Neural cell (in vitro differentiated cells): ENCODE measurements at regions not wholly inside any gene's neighbourhood (a gene's known extent, or its start where the extent isn't known, plus 50 kb on each side); places are given as distances from the start of the nearest gene placed in this dataset.

Experiments used
- H2AFZ ChIP-seq: fragments of 200-600, 300-800 bp; sonication (generic), shearing (Covaris generic); 2 replicates; pipeline ENCODE4 v1.6.0; 2014; ENCODE audit warnings: low read depth, mild to moderate bottlenecking, antibody characterized with exemption, low read length, moderate library complexity
- H3F3A ChIP-seq: fragments of 200-600 bp; shearing (Covaris generic); 2 replicates; pipeline ENCODE4 v1.6.1; 2016; ENCODE audit warnings: mild to moderate bottlenecking, moderate library complexity, mixed read lengths, antibody characterized with exemption, low read length; ENCODE audit not compliant: insufficient read depth, poor library complexity, severe bottlenecking
- H3K27ac ChIP-seq: fragments of 200-600, 300-800 bp; sonication (generic), shearing (Covaris generic); 2 replicates; pipeline ENCODE4 v1.5.1; 2014; ENCODE audit warnings: mild to moderate bottlenecking, low read length, moderate library complexity
- H3K27me3 ChIP-seq: fragments of 300-800, 200-600 bp; sonication (generic), shearing (Covaris generic); 2 replicates; pipeline ENCODE4 v1.6.0; 2014; ENCODE audit warnings: mild to moderate bottlenecking, low read depth, low read length, moderate library complexity; ENCODE audit not compliant: insufficient read depth
- H3K36me3 ChIP-seq: fragments of 300-800, 200-600 bp; sonication (generic), shearing (Covaris generic); 2 replicates; pipeline ENCODE4 v1.5.1; 2014; ENCODE audit warnings: mild to moderate bottlenecking, antibody characterized with exemption, low read length, moderate library complexity; ENCODE audit not compliant: insufficient read depth
- H3K4me2 ChIP-seq: fragments of 300-800, 200-600 bp; sonication (generic), shearing (Covaris generic); 2 replicates; pipeline ENCODE4 v1.6.0; 2014; ENCODE audit warnings: mild to moderate bottlenecking, low read length
- H3K4me3 ChIP-seq: fragments of 300-800, 200-600 bp; sonication (generic), shearing (Covaris generic); 2 replicates; pipeline ENCODE4 v1.5.1; 2014; ENCODE audit warnings: mild to moderate bottlenecking, low read length, moderate library complexity
- H3K79me2 ChIP-seq: fragments of 200-600 bp; shearing (Covaris generic); replicated peaks from 2 replicates; pipeline ENCODE4 v1.6.0; 2014; ENCODE audit warnings: mild to moderate bottlenecking, low read length, moderate library complexity; ENCODE audit not compliant: insufficient read depth
- H3K9ac ChIP-seq: fragments of 300-800, 200-600 bp; sonication (generic), shearing (Covaris generic); 2 replicates; pipeline ENCODE4 v1.6.1; 2016; ENCODE audit warnings: mild to moderate bottlenecking, low read length, mixed read lengths
- H3K9me2 ChIP-seq: fragments of 200-600 bp; shearing (Covaris generic); 2 replicates; pipeline ENCODE4 v1.6.1; 2016; ENCODE audit warnings: mild to moderate bottlenecking, low read length, mixed read lengths; ENCODE audit not compliant: insufficient read depth
- H3K9me3 ChIP-seq: fragments of 200-600, 300-800 bp; sonication (generic), shearing (Covaris generic); 2 replicates; pipeline ENCODE4 v1.6.1; 2016; ENCODE audit warnings: mild to moderate bottlenecking, mixed run types, low read length, moderate library complexity, mixed read lengths
- H4K20me1 ChIP-seq: fragments of 200-600 bp; shearing (Covaris generic); 2 replicates; pipeline ENCODE4 v1.6.1; 2016; ENCODE audit warnings: mild to moderate bottlenecking, mixed run types; ENCODE audit not compliant: insufficient read depth
- CTCF ChIP-seq: fragments of 450-650 bp; IDR thresholded peaks from 2 replicates; pipeline ENCODE4 v1.5.1; 2014; ENCODE audit warnings: antibody characterized with exemption, mild to moderate bottlenecking, moderate library complexity; ENCODE audit not compliant: poor library complexity, severe bottlenecking
- EP300 ChIP-seq: fragments of 450-650 bp; conservative IDR thresholded peaks from 2 replicates; pipeline ENCODE4 v1.6.1; 2014; ENCODE audit warnings: antibody characterized with exemption, mild to moderate bottlenecking, moderate library complexity; ENCODE audit not compliant: poor library complexity, severe bottlenecking
- EZH2 ChIP-seq: fragments of 200-600, 300-800 bp; shearing (Covaris generic), sonication (generic); IDR thresholded peaks from 2 replicates; pipeline ENCODE4 v1.6.1; 2014; ENCODE audit warnings: antibody characterized with exemption, low read length, borderline replicate concordance, mild to moderate bottlenecking; ENCODE audit not compliant: insufficient read depth, poor library complexity, severe bottlenecking
- MXI1 ChIP-seq: fragments of 450-650 bp; conservative IDR thresholded peaks from 2 replicates; pipeline ENCODE4 v1.6.1; 2014; ENCODE audit warnings: antibody characterized with exemption, mild to moderate bottlenecking; ENCODE audit not compliant: poor library complexity, severe bottlenecking
- POLR2AphosphoS5 ChIP-seq: IDR thresholded peaks from 2 replicates; pipeline ENCODE4 v1.6.1; 2012
- RAD21 ChIP-seq: fragments of 450-650 bp; conservative IDR thresholded peaks from 2 replicates; pipeline ENCODE4 v1.6.1; 2014; ENCODE audit warnings: antibody characterized with exemption, mild to moderate bottlenecking, moderate library complexity
- REST ChIP-seq: IDR thresholded peaks from 2 replicates; pipeline ENCODE4 v1.6.1; 2012; ENCODE audit warnings: borderline replicate concordance
- SMC3 ChIP-seq: fragments of 450-650 bp; conservative IDR thresholded peaks from 2 replicates; pipeline ENCODE4 v1.6.1; 2014; ENCODE audit warnings: antibody characterized with exemption, mild to moderate bottlenecking, moderate library complexity; ENCODE audit not compliant: poor library complexity
- TAF1 ChIP-seq: IDR thresholded peaks from 2 replicates; pipeline ENCODE4 v1.6.1; 2012; ENCODE audit warnings: low read depth

DNA sequence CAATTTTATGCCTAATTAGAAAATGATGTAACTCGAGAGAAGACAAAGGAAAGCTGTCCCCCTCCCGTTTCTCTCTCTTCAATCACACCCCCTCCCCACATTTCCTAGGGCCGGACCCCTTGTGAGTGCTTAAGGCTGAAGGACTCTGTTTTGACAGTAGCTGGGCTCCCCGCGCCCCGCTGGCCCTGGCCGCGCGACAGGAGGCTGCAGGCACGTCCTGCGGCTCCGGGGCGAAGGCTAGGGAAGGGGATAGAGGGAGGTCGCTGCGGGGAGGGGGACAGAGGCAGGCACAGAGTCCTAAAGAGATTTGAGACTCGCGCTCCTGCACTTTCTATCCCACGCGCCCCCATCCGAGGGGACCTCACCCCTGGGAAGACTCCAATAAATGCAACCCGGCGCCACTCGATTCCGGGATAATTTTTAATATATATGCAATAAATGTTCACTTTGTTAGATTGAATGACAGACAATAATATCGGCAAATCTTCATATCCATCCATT lies 56.2 kb upstream of the TMEM33 start:
- Histone ChIP-seq H3K9me2 (no peaks in the 10 kb centered on the region), H3K4me3 (no peak overlapping the region), H3K9ac (no peak overlapping the region), H3K27me3 (peaks cover 100% of the 10 kb centered on the region), H3K27ac (no peak overlapping the region), H2AFZ (no peak overlapping the region), H4K20me1 (no peaks in the 10 kb centered on the region), H3F3A (no peaks in the 10 kb centered on the region), H3K36me3 (no peaks in the 10 kb centered on the region), H3K4me2 (no peak overlapping the region), H3K79me2 (no peaks in the 10 kb centered on the region), H3K9me3 (no peaks in the 10 kb centered on the region)
- TF ChIP-seq SMC3: no peak
- TF ChIP-seq EZH2: peak; percentile 46

GRCh38 chr4:41878170-41878969 lies 56.9 kb upstream of the TMEM33 start:
- Histone ChIP-seq H3K9me2 (no peaks in the 10 kb centered on the region), H3K27ac (no peak overlapping the region)

GRCh38 chr4:41877020-41877796 lies 58.0 kb upstream of the TMEM33 start:
- peaks cover 100% of the 10 kb centered on the region for H3K27me3 ChIP-seq
- no peaks in the 10 kb centered on the region for H3K36me3 ChIP-seq
- H3K79me2 ChIP-seq: no peaks in the 10 kb centered on the region
- H3K4me2 ChIP-seq: no peak overlapping the region
- no peaks in the 10 kb centered on the region for H3K9me2 ChIP-seq
- no peak overlapping the region for H3K4me3 ChIP-seq
- no peaks in the 10 kb centered on the region for H4K20me1 ChIP-seq
- no peaks in the 10 kb centered on the region for H3K9me3 ChIP-seq
- no peak overlapping the region for H3K9ac ChIP-seq
- no peak overlapping the region for H3K27ac ChIP-seq
- H2AFZ ChIP-seq: no peak overlapping the region
- TF ChIP-seq RAD21 (no peak), CTCF (no peak), EP300 (no peak), TAF1 (no peak), POLR2AphosphoS5 (no peak), SMC3 (no peak), EZH2 (no peak), MXI1 (no peak), REST (no peak)
- no peaks in the 10 kb centered on the region for H3F3A ChIP-seq

More at GRCh38 chr4:41878170-41878969, 56.9 kb upstream of the TMEM33 start:
- Histone ChIP-seq H3K4me2 (no peak overlapping the region), H3K79me2 (no peaks in the 10 kb centered on the region), H3K9me3 (no peaks in the 10 kb centered on the region), H3K36me3 (no peaks in the 10 kb centered on the region), H3K4me3 (no peak overlapping the region), H3K27me3 (peaks cover 100% of the 10 kb centered on the region), H4K20me1 (no peaks in the 10 kb centered on the region), H3K9ac (no peak overlapping the region), H2AFZ (no peak overlapping the region), H3F3A (no peaks in the 10 kb centered on the region)
- TF ChIP-seq TAF1: no peak
- TF ChIP-seq MXI1: no peak
- no peak for TF ChIP-seq POLR2AphosphoS5
- peak; percentile 87 for TF ChIP-seq EZH2
